ENCODE measurements at regions not wholly inside any gene's neighbourhood (a gene's known extent, or its start where the extent isn't known, plus 50 kb on each side); places are given as distances from the start of the nearest gene placed in this dataset.

DNA sequence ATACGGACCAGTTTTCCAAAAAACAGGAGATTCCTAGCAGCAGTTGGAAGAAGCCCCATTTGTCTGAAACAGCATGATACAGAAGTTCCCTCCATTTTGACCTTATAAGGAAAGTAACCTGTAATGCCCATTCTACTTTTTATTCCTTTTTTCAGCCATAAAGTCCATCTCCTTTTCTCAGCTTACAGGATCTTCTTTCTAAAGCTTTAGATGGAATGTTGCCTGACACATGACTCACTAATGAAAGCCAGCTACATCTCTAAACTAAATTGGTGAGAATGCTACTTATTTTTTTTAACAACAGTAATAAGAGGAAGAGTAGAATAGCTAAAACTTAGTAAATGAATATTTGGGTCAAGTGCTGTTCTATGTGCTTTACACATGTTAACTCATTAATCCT lies 234.1 kb downstream of the CDH26 start:
- TF ChIP-seq, protein P1, sequence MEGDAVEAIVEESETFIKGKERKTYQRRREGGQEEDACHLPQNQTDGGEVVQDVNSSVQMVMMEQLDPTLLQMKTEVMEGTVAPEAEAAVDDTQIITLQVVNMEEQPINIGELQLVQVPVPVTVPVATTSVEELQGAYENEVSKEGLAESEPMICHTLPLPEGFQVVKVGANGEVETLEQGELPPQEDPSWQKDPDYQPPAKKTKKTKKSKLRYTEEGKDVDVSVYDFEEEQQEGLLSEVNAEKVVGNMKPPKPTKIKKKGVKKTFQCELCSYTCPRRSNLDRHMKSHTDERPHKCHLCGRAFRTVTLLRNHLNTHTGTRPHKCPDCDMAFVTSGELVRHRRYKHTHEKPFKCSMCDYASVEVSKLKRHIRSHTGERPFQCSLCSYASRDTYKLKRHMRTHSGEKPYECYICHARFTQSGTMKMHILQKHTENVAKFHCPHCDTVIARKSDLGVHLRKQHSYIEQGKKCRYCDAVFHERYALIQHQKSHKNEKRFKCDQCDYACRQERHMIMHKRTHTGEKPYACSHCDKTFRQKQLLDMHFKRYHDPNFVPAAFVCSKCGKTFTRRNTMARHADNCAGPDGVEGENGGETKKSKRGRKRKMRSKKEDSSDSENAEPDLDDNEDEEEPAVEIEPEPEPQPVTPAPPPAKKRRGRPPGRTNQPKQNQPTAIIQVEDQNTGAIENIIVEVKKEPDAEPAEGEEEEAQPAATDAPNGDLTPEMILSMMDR (tag by site-specific recombination; IDR thresholded peaks at IDR 0.05) = no peak
- TF ChIP-seq TCF7L2 (IDR thresholded peaks at IDR 0.05; ENCODE audit: borderline replicate concordance, low read depth, low read length) (no peak), ZNF660 (tag by site-specific recombination; IDR thresholded peaks at IDR 0.05) (no peak), ZNF560 (tag by site-specific recombination; IDR thresholded peaks at IDR 0.05; ENCODE audit: borderline replicate concordance) (no peak), ZFP3 (tag by site-specific recombination; IDR thresholded peaks at IDR 0.05; ENCODE audit: low read depth) (no peak)
- TF ChIP-seq, protein P2, sequence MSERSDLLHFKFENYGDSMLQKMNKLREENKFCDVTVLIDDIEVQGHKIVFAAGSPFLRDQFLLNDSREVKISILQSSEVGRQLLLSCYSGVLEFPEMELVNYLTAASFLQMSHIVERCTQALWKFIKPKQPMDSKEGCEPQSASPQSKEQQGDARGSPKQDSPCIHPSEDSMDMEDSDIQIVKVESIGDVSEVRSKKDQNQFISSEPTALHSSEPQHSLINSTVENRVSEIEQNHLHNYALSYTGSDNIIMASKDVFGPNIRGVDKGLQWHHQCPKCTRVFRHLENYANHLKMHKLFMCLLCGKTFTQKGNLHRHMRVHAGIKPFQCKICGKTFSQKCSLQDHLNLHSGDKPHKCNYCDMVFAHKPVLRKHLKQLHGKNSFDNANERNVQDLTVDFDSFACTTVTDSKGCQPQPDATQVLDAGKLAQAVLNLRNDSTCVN (tag by site-specific recombination; optimal IDR thresholded peaks at IDR 0.05) = no peak
- TF ChIP-seq, protein P3, sequence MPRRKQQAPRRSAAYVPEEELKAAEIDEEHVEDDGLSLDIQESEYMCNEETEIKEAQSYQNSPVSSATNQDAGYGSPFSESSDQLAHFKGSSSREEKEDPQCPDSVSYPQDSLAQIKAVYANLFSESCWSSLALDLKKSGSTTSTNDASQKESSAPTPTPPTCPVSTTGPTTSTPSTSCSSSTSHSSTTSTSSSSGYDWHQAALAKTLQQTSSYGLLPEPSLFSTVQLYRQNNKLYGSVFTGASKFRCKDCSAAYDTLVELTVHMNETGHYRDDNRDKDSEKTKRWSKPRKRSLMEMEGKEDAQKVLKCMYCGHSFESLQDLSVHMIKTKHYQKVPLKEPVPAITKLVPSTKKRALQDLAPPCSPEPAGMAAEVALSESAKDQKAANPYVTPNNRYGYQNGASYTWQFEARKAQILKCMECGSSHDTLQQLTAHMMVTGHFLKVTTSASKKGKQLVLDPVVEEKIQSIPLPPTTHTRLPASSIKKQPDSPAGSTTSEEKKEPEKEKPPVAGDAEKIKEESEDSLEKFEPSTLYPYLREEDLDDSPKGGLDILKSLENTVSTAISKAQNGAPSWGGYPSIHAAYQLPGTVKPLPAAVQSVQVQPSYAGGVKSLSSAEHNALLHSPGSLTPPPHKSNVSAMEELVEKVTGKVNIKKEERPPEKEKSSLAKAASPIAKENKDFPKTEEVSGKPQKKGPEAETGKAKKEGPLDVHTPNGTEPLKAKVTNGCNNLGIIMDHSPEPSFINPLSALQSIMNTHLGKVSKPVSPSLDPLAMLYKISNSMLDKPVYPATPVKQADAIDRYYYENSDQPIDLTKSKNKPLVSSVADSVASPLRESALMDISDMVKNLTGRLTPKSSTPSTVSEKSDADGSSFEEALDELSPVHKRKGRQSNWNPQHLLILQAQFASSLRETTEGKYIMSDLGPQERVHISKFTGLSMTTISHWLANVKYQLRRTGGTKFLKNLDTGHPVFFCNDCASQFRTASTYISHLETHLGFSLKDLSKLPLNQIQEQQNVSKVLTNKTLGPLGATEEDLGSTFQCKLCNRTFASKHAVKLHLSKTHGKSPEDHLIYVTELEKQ (tag by site-specific recombination; IDR thresholded peaks at IDR 0.05; ENCODE audit: borderline replicate concordance) = no peak

Measured in HEK293 (cell line).